H9 (cell line): ENCODE measurements at regions not wholly inside any gene's neighbourhood (a gene's known extent, or its start where the extent isn't known, plus 50 kb on each side); places are given as distances from the start of the nearest gene placed in this dataset.

Source experiments
- DNase-seq: peaks from one replicate; pipeline ENCODE4 v3.0.0-alpha.2; 2017
- H2AFZ ChIP-seq: one replicate; pipeline ENCODE4 v1.6.1; 2013; ENCODE audit warnings: mild to moderate bottlenecking, low read length, control low read depth, moderate library complexity
- H2AK5ac ChIP-seq: 2 replicates; pipeline ENCODE4 v1.6.1; 2013; ENCODE audit warnings: low read length, control low read depth, mixed read lengths; ENCODE audit not compliant: insufficient read length
- H2BK120ac ChIP-seq: one replicate; pipeline ENCODE4 v1.6.1; 2013; ENCODE audit warnings: low read depth, mild to moderate bottlenecking, low read length, control low read depth, inconsistent platforms; ENCODE audit not compliant: poor library complexity, severe bottlenecking
- H2BK12ac ChIP-seq: 2 replicates; pipeline ENCODE4 v1.6.1; 2013; ENCODE audit warnings: low read length, control low read depth, mixed read lengths, low read depth; ENCODE audit not compliant: insufficient read length
- H2BK15ac ChIP-seq: 2 replicates; pipeline ENCODE4 v1.6.1; 2013; ENCODE audit warnings: low read depth, low read length, control low read depth
- H2BK20ac ChIP-seq: one replicate; pipeline ENCODE4 v1.6.1; 2013; ENCODE audit warnings: low read depth, mild to moderate bottlenecking, low read length, control low read depth, inconsistent platforms; ENCODE audit not compliant: poor library complexity, severe bottlenecking
- H2BK5ac ChIP-seq: 2 replicates; pipeline ENCODE4 v1.6.1; 2013; ENCODE audit warnings: low read length, control low read depth, mixed read lengths; ENCODE audit not compliant: insufficient read length
- H3K14ac ChIP-seq: 2 replicates; pipeline ENCODE4 v1.6.1; 2013; ENCODE audit warnings: low read length, control low read depth; ENCODE audit not compliant: insufficient read depth
- H3K18ac ChIP-seq: 2 replicates; pipeline ENCODE4 v1.6.1; 2013; ENCODE audit warnings: low read depth, mild to moderate bottlenecking, mixed read lengths, low read length, control low read depth; ENCODE audit not compliant: insufficient read length
- H3K23ac ChIP-seq: 2 replicates; pipeline ENCODE4 v1.6.1; 2013; ENCODE audit warnings: low read length, control low read depth, mixed read lengths, low read depth; ENCODE audit not compliant: insufficient read length
- H3K23me2 ChIP-seq: 2 replicates; pipeline ENCODE4 v1.6.1; 2013; ENCODE audit warnings: low read depth, mild to moderate bottlenecking, mixed read lengths, low read length, control low read depth; ENCODE audit not compliant: insufficient read length, poor library complexity, severe bottlenecking
- H3K27ac ChIP-seq: 2 replicates; pipeline ENCODE4 v1.5.1; 2013; ENCODE audit warnings: low read length, control low read depth, mixed read lengths, low read depth; ENCODE audit not compliant: insufficient read length
- H3K27me3 ChIP-seq: 2 replicates; pipeline ENCODE4 v1.6.1; 2013; ENCODE audit warnings: low read length, control low read depth, inconsistent platforms; ENCODE audit not compliant: insufficient read depth
- H3K4ac ChIP-seq: 2 replicates; pipeline ENCODE4 v1.6.1; 2013; ENCODE audit warnings: low read depth, mild to moderate bottlenecking, control low read depth, inconsistent platforms, low read length, moderate library complexity
- H3K4me1 ChIP-seq: 2 replicates; pipeline ENCODE4 v1.6.1; 2013; ENCODE audit warnings: low read length, control low read depth, inconsistent platforms; ENCODE audit not compliant: insufficient read depth
- H3K4me2 ChIP-seq: 2 replicates; pipeline ENCODE4 v1.6.1; 2013; ENCODE audit warnings: low read length, control low read depth, mixed read lengths; ENCODE audit not compliant: insufficient read length, insufficient read depth
- H3K56ac ChIP-seq: 2 replicates; pipeline ENCODE4 v1.6.1; 2013; ENCODE audit warnings: low read depth, mild to moderate bottlenecking, mixed read lengths, low read length, control low read depth; ENCODE audit not compliant: insufficient read length
- H3K79me1 ChIP-seq: 2 replicates; pipeline ENCODE4 v1.6.1; 2013; ENCODE audit warnings: low read depth, mild to moderate bottlenecking, moderate library complexity, low read length, control low read depth, inconsistent platforms; ENCODE audit not compliant: insufficient read depth, poor library complexity, severe bottlenecking
- H3K79me2 ChIP-seq: 2 replicates; pipeline ENCODE4 v1.6.1; 2013; ENCODE audit warnings: low read length, control low read depth, inconsistent platforms; ENCODE audit not compliant: insufficient read depth
- H3K9ac ChIP-seq: 2 replicates; pipeline ENCODE4 v1.6.1; 2013; ENCODE audit warnings: low read length, control low read depth, mixed read lengths; ENCODE audit not compliant: insufficient read length; ENCODE audit errors: extremely low read depth
- H3K9me3 ChIP-seq: one replicate; pipeline ENCODE4 v1.6.1; 2013; ENCODE audit warnings: low read depth, low read length, inconsistent platforms; ENCODE audit not compliant: control insufficient read depth
- H3T11ph ChIP-seq: one replicate; pipeline ENCODE4 v1.6.1; 2013; ENCODE audit warnings: mild to moderate bottlenecking, low read length, control low read depth, inconsistent platforms
- H4K20me1 ChIP-seq: one replicate; pipeline ENCODE4 v1.6.1; 2013; ENCODE audit not compliant: control insufficient read depth, insufficient read length, insufficient read depth
- H4K5ac ChIP-seq: 2 replicates; pipeline ENCODE4 v1.6.1; 2013; ENCODE audit warnings: low read depth, mild to moderate bottlenecking, mixed read lengths, low read length, control low read depth; ENCODE audit not compliant: insufficient read length
- H4K8ac ChIP-seq: replicated peaks from 2 replicates; pipeline ENCODE4 v1.6.1; 2013; ENCODE audit warnings: low read length, control low read depth, mixed read lengths, low read depth; ENCODE audit not compliant: insufficient read length
- H4K91ac ChIP-seq: 2 replicates; pipeline ENCODE4 v1.6.1; 2013; ENCODE audit warnings: low read depth, mild to moderate bottlenecking, moderate library complexity, mixed read lengths, low read length, control low read depth; ENCODE audit not compliant: insufficient read length
- H3K27ac Mint-ChIP-seq, 3 experiments: 2 replicates in 2 of 3; 3 replicates in 1 of 3; pipeline ENCODE4 v1.8.0; 2020 to 2021; ENCODE audit warnings: mixed read lengths in 3 of 3, mild to moderate bottlenecking in 1 of 3, moderate library complexity in 1 of 3
- H3K27me3 Mint-ChIP-seq: 2 replicates; pipeline ENCODE4 v1.8.0; 2021; ENCODE audit warnings: low read depth, mild to moderate bottlenecking, moderate library complexity, mixed read lengths
- H3K36me3 Mint-ChIP-seq, 3 experiments: 2 replicates in 2 of 3; 3 replicates in 1 of 3; pipeline ENCODE4 v1.8.0; 2020 to 2021; ENCODE audit warnings: low read depth in 3 of 3, mixed read lengths in 3 of 3; ENCODE audit not compliant: insufficient read depth in 1 of 3
- H3K4me1 Mint-ChIP-seq, 2 experiments: 2 replicates each; pipeline ENCODE4 v1.8.0; 2020; ENCODE audit warnings: mixed read lengths in 2 of 2
- H3K4me3 Mint-ChIP-seq, 2 experiments: 2 replicates in 1 of 2; 3 replicates in 1 of 2; pipeline ENCODE4 v1.8.0; 2020 to 2021; ENCODE audit warnings: mild to moderate bottlenecking in 2 of 2, mixed read lengths in 2 of 2, moderate library complexity in 1 of 2
- H3K9me3 Mint-ChIP-seq, 2 experiments: 2 replicates in 1 of 2; 3 replicates in 1 of 2; pipeline ENCODE4 v1.8.0; 2020; ENCODE audit warnings: mild to moderate bottlenecking in 2 of 2, mixed read lengths in 2 of 2, moderate library complexity in 1 of 2
- CTCF ChIP-seq: fragments of 200-600 bp; sonication (generic); conservative IDR thresholded peaks from 3 replicates; pipeline ENCODE4 v1.8.0; 2021; ENCODE audit warnings: antibody characterized with exemption, mild to moderate bottlenecking
- WGBS: extraction: QIAGEN DNeasy Blood & Tissue Kit; methylation state at CpG from one replicate; pipeline ENCODE4 v1.1.7; 2013; ENCODE audit warnings: missing lambda C conversion rate, low lambda C conversion rate, mixed read lengths; ENCODE audit not compliant: insufficient read length; ENCODE audit errors: extremely low coverage; 5-methylcytosine and 5-hydroxymethylcytosine counted together

DNA sequence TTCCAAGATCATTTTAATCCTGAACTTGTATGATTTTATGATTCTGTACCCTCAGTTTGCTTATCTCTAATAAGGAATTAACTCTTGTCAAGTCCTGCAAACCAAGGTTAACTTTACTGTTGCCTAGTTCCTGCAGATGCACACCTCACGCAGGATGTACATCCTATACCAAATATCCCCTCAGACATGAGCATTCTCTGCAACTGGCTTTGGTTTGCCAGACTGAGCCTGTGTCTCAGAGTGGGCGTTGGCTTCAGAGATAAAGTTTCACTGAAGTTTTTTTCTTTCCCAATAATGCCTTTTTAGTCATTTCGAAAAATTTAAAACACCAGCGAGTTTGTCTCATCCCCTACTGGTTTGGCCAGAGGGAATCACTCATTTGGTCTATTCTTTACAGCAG is 173.9 kb downstream of the NR2F2 start:
- Histone ChIP-seq H4K20me1 (no peaks in the 10 kb centered on the region), H4K5ac (no peak overlapping the region), H3K23me2 (no peaks in the 10 kb centered on the region), H3K23ac (no peak overlapping the region), H4K8ac (no peak overlapping the region), H2BK12ac (no peak overlapping the region), H3K4me1 (no peaks in the 10 kb centered on the region), H2BK20ac (no peak overlapping the region), H3K9me3 (no peaks in the 10 kb centered on the region), H3K56ac (no peak overlapping the region), H4K91ac (no peak overlapping the region), H3K14ac (no peak overlapping the region), H3K4ac (no peak overlapping the region), H2BK120ac (no peak overlapping the region), H3T11ph (no peak overlapping the region), H2BK15ac (no peak overlapping the region), H3K18ac (no peak overlapping the region), H3K27me3 (no peaks in the 10 kb centered on the region; the same call in 1 of the 2 replicates), H2BK5ac (no peak overlapping the region), H2AFZ (no peak overlapping the region), H3K4me2 (no peak overlapping the region), H3K27ac (no peak overlapping the region), H3K9ac (no peak overlapping the region), H3K79me2 (no peaks in the 10 kb centered on the region), H3K79me1 (no peaks in the 10 kb centered on the region), H2AK5ac (no peak overlapping the region)
- no peak for TF ChIP-seq CTCF
- peaks cover 0 to 2% of the 10 kb centered on the region in 2 experiments; a peak in 1 of 4 replicates for H3K4me1 Mint-ChIP-seq
- no CpG with 5 or more reads among the region's 4 CpGs for WGBS
- DNase-seq = no peak
- no peak overlapping the region for H3K27ac Mint-ChIP-seq
- no peaks in the 10 kb centered on the region for H3K9me3 Mint-ChIP-seq
- no peak overlapping the region for H3K4me3 Mint-ChIP-seq
- no peaks in the 10 kb centered on the region for H3K36me3 Mint-ChIP-seq
- H3K27me3 Mint-ChIP-seq = peaks cover 5% of the 10 kb centered on the region
